ENCODE measurements at regions not wholly inside any gene's neighbourhood (a gene's known extent, or its start where the extent isn't known, plus 50 kb on each side); places are given as distances from the start of the nearest gene placed in this dataset.

GRCh38 chr2:14700753-14701152 is 68.2 kb downstream of the LRATD1 start:
- TF ChIP-seq POLR2AphosphoS5 (IDR thresholded peaks at IDR 0.05; ENCODE audit: low read depth, low read length) (no peak), SIN3A (IDR thresholded peaks at IDR 0.05; ENCODE audit: borderline replicate concordance, insufficient read depth, low read length) (no peak), TAF1 (IDR thresholded peaks at IDR 0.05; ENCODE audit: borderline replicate concordance, insufficient read depth, low read length) (no peak), REST (IDR thresholded peaks at IDR 0.05; ENCODE audit: insufficient read depth in 1 of 2, low read depth in 2 of 2, low read length in 2 of 2) (no peak), FOXP2 (optimal IDR thresholded peaks at IDR 0.05; ENCODE audit: borderline replicate concordance, extremely low read depth, extremely low read length, insufficient read depth) (no peak)

Measured in PFSK-1 (cell line).